Upper lobe of right lung (tissue), 1 donor: ENCODE measurements at regions not wholly inside any gene's neighbourhood (a gene's known extent, or its start where the extent isn't known, plus 50 kb on each side); places are given as distances from the start of the nearest gene placed in this dataset.

Experiments
- ATAC-seq: fragments of 200-7000 bp; cut with Tn5 transposase; one replicate; pipeline ENCODE4 v1.9.1; 2020; ENCODE audit warnings: mild to moderate bottlenecking, moderate library complexity
- DNase-seq: peaks from one replicate; pipeline ENCODE4 v3.0.0-alpha.2; 2020
- H3K27ac ChIP-seq: fragments of 200-600 bp; one replicate; pipeline ENCODE4 v1.8.0; 2022
- H3K27me3 ChIP-seq: fragments of 200-600 bp; one replicate; pipeline ENCODE4 v1.8.0; 2022; ENCODE audit warnings: mild to moderate bottlenecking
- H3K36me3 ChIP-seq: fragments of 200-600 bp; one replicate; pipeline ENCODE4 v1.8.0; 2022
- H3K4me1 ChIP-seq: fragments of 200-600 bp; one replicate; pipeline ENCODE4 v1.8.0; 2022
- H3K4me3 ChIP-seq: fragments of 200-600 bp; one replicate; pipeline ENCODE4 v1.8.0; 2022; ENCODE audit warnings: mild to moderate bottlenecking
- H3K9me3 ChIP-seq: fragments of 200-600 bp; one replicate; pipeline ENCODE4 v1.8.0; 2022
- intact Hi-C: fragments of 100-400 bp; cut with DNase I; formaldehyde crosslinking; loops from one replicate; pipeline ENCODE4 v1.11.0; 2022
- TF ChIP-seq, protein P1 (sequence below): fragments of 200-600 bp; IDR thresholded peaks from one replicate; pipeline ENCODE4 v1.8.0; 2022; ENCODE audit warnings: antibody characterized with exemption
- donor health status: DM: no; HTN: yes; CAD: no; lungs with severe emphysema.

GRCh38 chr11:70674605-70675004 lies 276.3 kb downstream of the CTTN start:
- no peak overlapping the region for H3K27ac ChIP-seq
- TF ChIP-seq, protein P1, sequence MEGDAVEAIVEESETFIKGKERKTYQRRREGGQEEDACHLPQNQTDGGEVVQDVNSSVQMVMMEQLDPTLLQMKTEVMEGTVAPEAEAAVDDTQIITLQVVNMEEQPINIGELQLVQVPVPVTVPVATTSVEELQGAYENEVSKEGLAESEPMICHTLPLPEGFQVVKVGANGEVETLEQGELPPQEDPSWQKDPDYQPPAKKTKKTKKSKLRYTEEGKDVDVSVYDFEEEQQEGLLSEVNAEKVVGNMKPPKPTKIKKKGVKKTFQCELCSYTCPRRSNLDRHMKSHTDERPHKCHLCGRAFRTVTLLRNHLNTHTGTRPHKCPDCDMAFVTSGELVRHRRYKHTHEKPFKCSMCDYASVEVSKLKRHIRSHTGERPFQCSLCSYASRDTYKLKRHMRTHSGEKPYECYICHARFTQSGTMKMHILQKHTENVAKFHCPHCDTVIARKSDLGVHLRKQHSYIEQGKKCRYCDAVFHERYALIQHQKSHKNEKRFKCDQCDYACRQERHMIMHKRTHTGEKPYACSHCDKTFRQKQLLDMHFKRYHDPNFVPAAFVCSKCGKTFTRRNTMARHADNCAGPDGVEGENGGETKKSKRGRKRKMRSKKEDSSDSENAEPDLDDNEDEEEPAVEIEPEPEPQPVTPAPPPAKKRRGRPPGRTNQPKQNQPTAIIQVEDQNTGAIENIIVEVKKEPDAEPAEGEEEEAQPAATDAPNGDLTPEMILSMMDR, result no peak
- H3K9me3 ChIP-seq, result no peaks in the 10 kb centered on the region
- no peak overlapping the region for H3K4me3 ChIP-seq
- ATAC-seq (no peak), DNase-seq (no peak)
- no peaks in the 10 kb centered on the region for H3K27me3 ChIP-seq
- H3K36me3 ChIP-seq, result no peaks in the 10 kb centered on the region
- intact Hi-C loops, result no loop called here
- H3K4me1 ChIP-seq, result no peaks in the 10 kb centered on the region

- H3K36me3 ChIP-seq, result no peaks in the 10 kb centered on the region
- H3K27me3 ChIP-seq, result no peaks in the 10 kb centered on the region
- no peak for ATAC-seq
- H3K4me1 ChIP-seq, result no peaks in the 10 kb centered on the region
- no peak for DNase-seq
- TF ChIP-seq, protein P1, result no peak
- no peaks in the 10 kb centered on the region for H3K9me3 ChIP-seq
- H3K4me3 ChIP-seq, result no peak overlapping the region
- no peak overlapping the region for H3K27ac ChIP-seq
- intact Hi-C loops, result no loop called here
These were observed 277.5 kb downstream of the CTTN start for GRCh38 chr11:70675697-70676374.

- no peak overlapping the region for H3K27ac ChIP-seq
- H3K4me1 ChIP-seq, result no peaks in the 10 kb centered on the region
- ATAC-seq (no peak), DNase-seq (no peak)
- TF ChIP-seq, protein P1, result no peak
- no peaks in the 10 kb centered on the region for H3K36me3 ChIP-seq
- intact Hi-C loops, result no loop called here
- H3K27me3 ChIP-seq, result no peaks in the 10 kb centered on the region
- H3K9me3 ChIP-seq, result no peaks in the 10 kb centered on the region
- no peak overlapping the region for H3K4me3 ChIP-seq
These were observed 279.0 kb downstream of the CTTN start for GRCh38 chr11:70677232-70677916.

DNA sequence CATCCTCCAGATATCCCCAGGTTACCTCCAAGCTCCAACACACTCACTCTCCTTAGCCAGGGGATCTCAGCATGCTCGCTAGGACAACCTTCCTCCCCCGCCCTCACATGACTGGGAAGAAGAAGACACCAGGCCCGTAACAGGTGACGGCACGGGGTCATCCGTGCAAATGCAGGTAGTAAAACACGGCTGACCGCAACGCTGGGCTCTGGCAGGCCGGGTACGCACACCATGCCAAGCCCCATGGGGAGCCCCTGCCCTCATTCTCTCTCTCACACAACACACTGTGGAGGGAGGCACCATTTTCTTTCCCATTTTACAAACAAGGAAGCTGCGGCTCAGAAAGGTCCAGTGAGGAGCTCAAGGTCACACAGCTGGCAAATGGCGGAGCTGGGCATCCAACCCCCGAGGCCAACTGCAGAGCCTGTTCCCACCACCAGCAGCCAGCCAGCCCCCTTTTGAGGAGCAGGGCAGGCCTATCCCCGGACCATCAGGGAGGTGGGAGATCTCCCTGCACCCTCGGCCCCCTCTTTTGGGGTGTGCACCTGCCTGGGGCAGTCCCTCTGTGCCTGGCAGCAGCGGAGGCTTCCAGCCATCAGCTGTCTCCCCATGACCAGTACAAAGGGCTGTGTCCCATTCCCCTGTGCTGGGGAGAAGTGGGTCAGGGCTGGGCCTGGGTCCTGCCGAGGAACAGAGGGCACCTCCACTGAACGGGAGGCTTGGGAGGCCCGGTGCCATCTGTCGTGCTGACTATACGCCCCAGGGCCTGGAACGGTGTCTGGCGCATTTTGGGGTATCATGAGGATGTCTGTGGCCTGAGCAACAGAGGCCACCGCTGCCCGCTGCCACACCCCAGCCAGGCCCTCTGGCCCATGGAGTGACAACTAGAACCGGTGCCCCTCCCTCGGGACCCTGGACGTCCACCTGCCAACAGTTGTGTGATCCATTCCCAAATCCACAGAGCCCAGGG lies 280.9 kb downstream of the CTTN start:
- DNase-seq, result no peak
- intact Hi-C loops, result no loop called here
- Histone ChIP-seq H3K27me3 (no peaks in the 10 kb centered on the region), H3K36me3 (no peaks in the 10 kb centered on the region), H3K4me3 (no peak overlapping the region), H3K27ac (no peak overlapping the region), H3K4me1 (no peaks in the 10 kb centered on the region), H3K9me3 (no peaks in the 10 kb centered on the region)
- TF ChIP-seq, protein P1, result no peak
- ATAC-seq, result no peak

DNA sequence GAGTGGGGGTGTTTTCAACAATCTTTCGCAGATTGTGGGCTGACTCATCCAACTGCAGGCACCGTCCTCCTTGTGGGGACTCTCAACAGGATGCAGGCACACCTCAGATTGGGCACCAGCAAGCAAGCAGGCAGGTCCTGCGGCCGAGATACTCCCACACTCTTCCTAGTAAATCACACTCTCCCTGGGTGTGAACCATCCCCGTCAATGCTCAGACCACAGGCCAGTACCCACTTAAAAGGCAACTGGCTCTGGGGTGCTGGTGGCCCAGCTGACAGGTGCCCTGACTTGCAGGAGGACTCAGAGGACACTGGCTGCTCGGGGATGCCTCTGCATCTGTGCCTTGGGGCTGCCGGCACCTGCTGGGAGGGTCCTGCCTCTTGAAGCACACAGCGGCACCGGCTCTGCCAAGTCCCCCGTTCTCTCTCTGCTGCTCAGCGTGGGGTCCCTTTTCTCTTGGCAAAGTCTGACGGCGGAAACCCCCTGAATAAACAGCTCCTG lies 282.5 kb downstream of the CTTN start:
- Histone ChIP-seq H3K27me3 (no peaks in the 10 kb centered on the region), H3K9me3 (no peaks in the 10 kb centered on the region), H3K4me1 (no peaks in the 10 kb centered on the region), H3K27ac (no peak overlapping the region), H3K4me3 (no peak overlapping the region), H3K36me3 (no peaks in the 10 kb centered on the region)
- TF ChIP-seq, protein P1, result no peak
- DNase-seq (no peak), ATAC-seq (no peak)
- intact Hi-C loops, result no loop called here
